ENCODE measurements at regions not wholly inside any gene's neighbourhood (a gene's known extent, or its start where the extent isn't known, plus 50 kb on each side); places are given as distances from the start of the nearest gene placed in this dataset.

- Histone ChIP-seq H3K27ac (no peak overlapping the region), H3K9me3 (no peaks in the 10 kb centered on the region), H3K4me1 (no peaks in the 10 kb centered on the region), H3K4me3 (no peak overlapping the region), H3K27me3 (no peaks in the 10 kb centered on the region), H3K36me3 (replicated peaks in 1 of 2; ENCODE audit: insufficient read depth in 1 of 2, low read depth in 2 of 2) (no peaks in the 10 kb centered on the region)
- ATAC-seq, result no peak
- WGBS, 2 donors, result 66 to 77% methylated on average over 4 of the region's 4 CpGs
- DNase-seq, result no peak
- intact Hi-C loops (cut with DNase I), result no loop called here
- TF ChIP-seq POLR2A (IDR thresholded peaks at IDR 0.05) (no peak), CTCF (IDR thresholded peaks at IDR 0.05) (no peak)
Observed at GRCh38 chr5:158525663-158526062, 574.1 kb downstream of the EBF1 start.

- no peaks in the 10 kb centered on the region for H3K4me1 ChIP-seq
- TF ChIP-seq POLR2A (IDR thresholded peaks at IDR 0.05) (no peak), CTCF (IDR thresholded peaks at IDR 0.05) (no peak)
- no peak overlapping the region for H3K4me3 ChIP-seq
- H3K36me3 ChIP-seq (replicated peaks in 1 of 2; ENCODE audit: insufficient read depth in 1 of 2, low read depth in 2 of 2), result no peaks in the 10 kb centered on the region
- DNase-seq (no peak), ATAC-seq (no peak)
- H3K27ac ChIP-seq, result no peak overlapping the region
- no peaks in the 10 kb centered on the region for H3K9me3 ChIP-seq
- no peaks in the 10 kb centered on the region for H3K27me3 ChIP-seq
- intact Hi-C loops (cut with DNase I), result no loop called here
Observed at GRCh38 chr5:158524070-158524469, 575.6 kb downstream of the EBF1 start.

- H3K4me3 ChIP-seq, result no peak overlapping the region
- no peaks in the 10 kb centered on the region for H3K27me3 ChIP-seq
- H3K36me3 ChIP-seq (replicated peaks in 1 of 2; ENCODE audit: insufficient read depth in 1 of 2, low read depth in 2 of 2), result no peaks in the 10 kb centered on the region
- no peaks in the 10 kb centered on the region for H3K4me1 ChIP-seq
- ATAC-seq (no peak), DNase-seq (peak in 1 of 4 donors; percentile 13)
- TF ChIP-seq POLR2A (IDR thresholded peaks at IDR 0.05) (no peak), CTCF (IDR thresholded peaks at IDR 0.05) (no peak)
- H3K27ac ChIP-seq, result no peak overlapping the region
- intact Hi-C loops (cut with DNase I), result no loop called here
- H3K9me3 ChIP-seq, result no peaks in the 10 kb centered on the region
- 58 to 71% methylated on average over 2 of the region's 2 CpGs for WGBS, 2 donors
Observed at GRCh38 chr5:158522776-158523175, 576.9 kb downstream of the EBF1 start.

GRCh38 chr5:158521995-158522394, 577.7 kb downstream of the EBF1 start:
- ATAC-seq, result no peak
- intact Hi-C loops (cut with DNase I), result no loop called here
- Histone ChIP-seq H3K9me3 (no peaks in the 10 kb centered on the region), H3K4me1 (no peaks in the 10 kb centered on the region), H3K27ac (no peak overlapping the region), H3K4me3 (no peak overlapping the region), H3K27me3 (no peaks in the 10 kb centered on the region), H3K36me3 (replicated peaks in 1 of 2; ENCODE audit: insufficient read depth in 1 of 2, low read depth in 2 of 2) (no peaks in the 10 kb centered on the region)
- DNase-seq, result no peak
- WGBS, 2 donors, result 80 to 87% methylated on average over 3 of the region's 3 CpGs
- TF ChIP-seq POLR2A (IDR thresholded peaks at IDR 0.05), result no peak
- no peak for TF ChIP-seq CTCF (IDR thresholded peaks at IDR 0.05)

GRCh38 chr5:158519433-158520021, 580.2 kb downstream of the EBF1 start:
- no peak for ATAC-seq
- no peaks in the 10 kb centered on the region for H3K36me3 ChIP-seq (replicated peaks in 1 of 2; ENCODE audit: insufficient read depth in 1 of 2, low read depth in 2 of 2)
- H3K9me3 ChIP-seq, result no peaks in the 10 kb centered on the region
- intact Hi-C loops (cut with DNase I), result no loop called here
- H3K4me3 ChIP-seq, result no peak overlapping the region
- DNase-seq, result no peak
- TF ChIP-seq POLR2A (IDR thresholded peaks at IDR 0.05) (no peak), CTCF (IDR thresholded peaks at IDR 0.05) (no peak)
- 73 to 81% methylated on average over 3 of the region's 3 CpGs for WGBS, 2 donors
- no peaks in the 10 kb centered on the region for H3K27me3 ChIP-seq
- H3K4me1 ChIP-seq, result no peaks in the 10 kb centered on the region
- no peak overlapping the region for H3K27ac ChIP-seq
